H1 (cell line): ENCODE measurements at regions not wholly inside any gene's neighbourhood (a gene's known extent, or its start where the extent isn't known, plus 50 kb on each side); places are given as distances from the start of the nearest gene placed in this dataset.

ENCODE experiments used
- BACH1 ChIP-seq: IDR thresholded peaks from 2 replicates; pipeline ENCODE4 v1.6.1; 2012; ENCODE audit warnings: low read length, improper control_type of control experiment
- BCL11A ChIP-seq, 2 experiments: IDR thresholded peaks; one replicate each; pipeline ENCODE4 v1.6.1; 2011; ENCODE audit warnings: low read depth in 2 of 2, low read length in 2 of 2, mild to moderate bottlenecking in 2 of 2
- HDAC6 ChIP-seq: IDR thresholded peaks from one replicate; pipeline ENCODE4 v1.7.1; 2012; ENCODE audit warnings: low read depth, mild to moderate bottlenecking, inconsistent platforms, low read length, moderate library complexity
- POU5F1 ChIP-seq: IDR thresholded peaks from 2 replicates; pipeline ENCODE4 v1.6.1; 2011; ENCODE audit warnings: low read depth, mild to moderate bottlenecking, low read length, moderate library complexity
- SRF ChIP-seq: IDR thresholded peaks from 2 replicates; pipeline ENCODE4 v1.6.1; 2011; ENCODE audit warnings: mild to moderate bottlenecking, low read depth, low read length, moderate library complexity
- TAF7 ChIP-seq: optimal IDR thresholded peaks from 2 replicates; pipeline ENCODE3; 2011; ENCODE audit warnings: low read depth, mild to moderate bottlenecking, inconsistent platforms, low read length, moderate library complexity, borderline replicate concordance
- TF ChIP-seq, protein P1 (sequence below): IDR thresholded peaks from 2 replicates; pipeline ENCODE4 v1.6.1; 2012; ENCODE audit warnings: low read length, inconsistent platforms

DNA sequence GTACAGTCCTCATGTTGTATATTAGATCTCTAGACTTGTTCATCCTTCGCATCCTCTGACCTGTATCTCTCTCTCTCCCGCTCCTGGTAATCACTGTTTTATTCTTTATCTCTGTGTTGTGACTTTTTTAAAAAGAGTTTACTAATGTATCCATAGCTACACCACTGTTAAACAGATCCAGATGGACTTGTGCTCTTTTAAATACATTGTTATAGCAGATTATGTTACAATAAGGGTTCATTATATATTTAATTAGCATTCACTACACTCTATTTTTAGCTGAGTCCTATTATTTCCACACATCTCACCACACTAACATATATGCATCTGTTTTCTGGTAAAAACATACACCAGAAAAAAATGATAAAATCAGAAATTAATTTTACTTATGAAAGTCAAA is 90.5 kb downstream of the RBM43 start (continued):
- TF ChIP-seq, protein P1, sequence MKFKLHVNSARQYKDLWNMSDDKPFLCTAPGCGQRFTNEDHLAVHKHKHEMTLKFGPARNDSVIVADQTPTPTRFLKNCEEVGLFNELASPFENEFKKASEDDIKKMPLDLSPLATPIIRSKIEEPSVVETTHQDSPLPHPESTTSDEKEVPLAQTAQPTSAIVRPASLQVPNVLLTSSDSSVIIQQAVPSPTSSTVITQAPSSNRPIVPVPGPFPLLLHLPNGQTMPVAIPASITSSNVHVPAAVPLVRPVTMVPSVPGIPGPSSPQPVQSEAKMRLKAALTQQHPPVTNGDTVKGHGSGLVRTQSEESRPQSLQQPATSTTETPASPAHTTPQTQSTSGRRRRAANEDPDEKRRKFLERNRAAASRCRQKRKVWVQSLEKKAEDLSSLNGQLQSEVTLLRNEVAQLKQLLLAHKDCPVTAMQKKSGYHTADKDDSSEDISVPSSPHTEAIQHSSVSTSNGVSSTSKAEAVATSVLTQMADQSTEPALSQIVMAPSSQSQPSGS = no peak
- TF ChIP-seq BACH1 (no peak), POU5F1 (no peak), TAF7 (no peak), SRF (no peak), HDAC6 (no peak), BCL11A (IDR thresholded peaks at IDR 0.05; ENCODE audit: low read depth in 2 of 2, low read length in 2 of 2) (no peak)
